ENCODE measurements at regions not wholly inside any gene's neighbourhood (a gene's known extent, or its start where the extent isn't known, plus 50 kb on each side); places are given as distances from the start of the nearest gene placed in this dataset.

DNA sequence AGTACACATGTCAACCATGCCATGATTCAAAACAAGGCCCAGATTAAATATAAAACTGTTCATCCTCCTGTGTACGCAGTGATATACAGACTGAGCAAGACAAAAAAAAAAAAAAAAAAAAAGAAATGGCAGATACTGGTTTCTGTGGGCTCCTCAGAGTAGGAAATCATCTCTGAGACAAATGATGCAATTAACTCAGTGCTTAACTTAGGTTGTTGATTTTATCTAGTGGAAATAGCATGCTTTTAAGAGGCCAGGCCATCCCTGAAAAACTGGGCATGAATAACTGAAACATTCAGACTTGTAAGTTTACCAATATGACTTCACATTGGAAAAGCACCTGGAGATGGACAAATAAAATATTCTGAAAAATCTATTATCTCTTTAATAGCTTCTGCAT is 69.0 kb downstream of the DKK1 start:
- Histone ChIP-seq H3K27me3 (ENCODE audit: control insufficient read depth in 4 of 4, insufficient read depth in 4 of 4, low read length in 3 of 4) (no peaks in the 10 kb centered on the region), H3K9ac (ENCODE audit: low read depth in 1 of 2, low read length in 2 of 2) (no peak overlapping the region), H3K27ac (ENCODE audit: low read depth in 1 of 2, low read length in 2 of 2) (no peak overlapping the region), H3K4me3 (ENCODE audit: low read depth in 1 of 3, low read length in 3 of 3) (no peak overlapping the region), H3K9me3 (ENCODE audit: control insufficient read depth in 4 of 4, low read length in 3 of 4) (no peaks in the 10 kb centered on the region), H3K4me1 (ENCODE audit: control insufficient read depth in 4 of 4, insufficient read depth in 4 of 4, low read length in 3 of 4) (no peaks in the 10 kb centered on the region), H3K36me3 (ENCODE audit: control insufficient read depth in 4 of 4, insufficient read depth in 3 of 4, low read depth in 1 of 4, low read length in 3 of 4) (no peaks in the 10 kb centered on the region)
- DNase-seq (ENCODE audit: low spot score) = no peak
- 84% methylated on average over 1 of the region's 1 CpG for WGBS
- TF ChIP-seq HNF4G (IDR thresholded peaks at IDR 0.05) = no peak
- TF ChIP-seq, protein P1, sequence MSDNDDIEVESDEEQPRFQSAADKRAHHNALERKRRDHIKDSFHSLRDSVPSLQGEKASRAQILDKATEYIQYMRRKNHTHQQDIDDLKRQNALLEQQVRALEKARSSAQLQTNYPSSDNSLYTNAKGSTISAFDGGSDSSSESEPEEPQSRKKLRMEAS (IDR thresholded peaks at IDR 0.05) = no peak
- no peak for TF ChIP-seq ZBTB33 (IDR thresholded peaks at IDR 0.05)
- no peak for TF ChIP-seq ATF3 (IDR thresholded peaks at IDR 0.05)
- no peak for TF ChIP-seq YY1 (IDR thresholded peaks at IDR 0.05)
- no peak for TF ChIP-seq FOXA1 (IDR thresholded peaks at IDR 0.05)
- TF ChIP-seq RXRA (IDR thresholded peaks at IDR 0.05) = no peak
- TF ChIP-seq TAF1 (conservative IDR thresholded peaks at IDR 0.05) = no peak
- TF ChIP-seq FOXA2 (IDR thresholded peaks at IDR 0.05) = no peak

- no peaks in the 10 kb centered on the region for H3K36me3 ChIP-seq (ENCODE audit: control insufficient read depth in 4 of 4, insufficient read depth in 3 of 4, low read depth in 1 of 4, low read length in 3 of 4)
- H3K9ac ChIP-seq (ENCODE audit: low read depth in 1 of 2, low read length in 2 of 2) = no peak overlapping the region
- no peaks in the 10 kb centered on the region for H3K27me3 ChIP-seq (ENCODE audit: control insufficient read depth in 4 of 4, insufficient read depth in 4 of 4, low read length in 3 of 4)
- H3K27ac ChIP-seq (ENCODE audit: low read depth in 1 of 2, low read length in 2 of 2) = no peak overlapping the region
- no peak overlapping the region for H3K4me3 ChIP-seq (ENCODE audit: low read depth in 1 of 3, low read length in 3 of 3)
- no peaks in the 10 kb centered on the region for H3K4me1 ChIP-seq (ENCODE audit: control insufficient read depth in 4 of 4, insufficient read depth in 4 of 4, low read length in 3 of 4)
- no peak for DNase-seq (ENCODE audit: low spot score)
- WGBS = 80% methylated on average over 2 of the region's 2 CpGs
- H3K9me3 ChIP-seq (ENCODE audit: control insufficient read depth in 4 of 4, low read length in 3 of 4) = no peaks in the 10 kb centered on the region
- TF ChIP-seq HNF4G (IDR thresholded peaks at IDR 0.05) (no peak), TAF1 (conservative IDR thresholded peaks at IDR 0.05) (no peak), CTCF (IDR thresholded peaks at IDR 0.05; ENCODE audit: low read depth, low read length, missing input control) (no peak), SP1 (IDR thresholded peaks at IDR 0.05) (no peak), NR2F2 (IDR thresholded peaks at IDR 0.05) (no peak), JUND (IDR thresholded peaks at IDR 0.05) (no peak), GABPA (IDR thresholded peaks at IDR 0.05 in 1 of 2, conservative IDR thresholded peaks at IDR 0.05 in 1 of 2) (no peak), EGR1 (IDR thresholded peaks at IDR 0.05; ENCODE audit: low read depth in 2 of 2) (no peak), REST (IDR thresholded peaks at IDR 0.05) (no peak), FOXA1 (IDR thresholded peaks at IDR 0.05) (no peak), RXRA (IDR thresholded peaks at IDR 0.05) (no peak), YY1 (IDR thresholded peaks at IDR 0.05) (no peak), HNF4A (conservative IDR thresholded peaks at IDR 0.05) (no peak), RAD21 (IDR thresholded peaks at IDR 0.05) (no peak)
- TF ChIP-seq, protein P1 (IDR thresholded peaks at IDR 0.05) = no peak
Observed at GRCh38 chr10:52387744-52388143, 73.7 kb downstream of the DKK1 start.
